PC-3 (cell line): ENCODE measurements at regions not wholly inside any gene's neighbourhood (a gene's known extent, or its start where the extent isn't known, plus 50 kb on each side); places are given as distances from the start of the nearest gene placed in this dataset.

ENCODE experiments used
- ATAC-seq: fragments of 200-7000 bp; cut with Tn5 transposase; 2 replicates; pipeline ENCODE4 v1.9.1; 2020; ENCODE audit warnings: mild to moderate bottlenecking, moderate library complexity
- BruUV-seq: library from RNA; stranded (reverse); fragments of 400-500 nt; replicated peaks from 2 replicates; lab custom pipeline; 2021; lab: Mats Ljungman, UMichigan
- CTCF ChIA-PET: fragments of 300-600 bp; sonication (Branson Sonifier 250); formaldehyde crosslinking; loops from one replicate; lab custom pipeline; 2022; ENCODE audit warnings: antibody characterized with exemption; lab: Charles Lee
- POLR2A ChIA-PET: fragments of 300-600 bp; sonication (Branson Sonifier 250); formaldehyde crosslinking; loops from one replicate; lab custom pipeline; 2022; ENCODE audit warnings: antibody characterized with exemption; ENCODE audit not compliant: unreplicated experiment; lab: Charles Lee
- DNase-seq: peaks from one replicate; pipeline ENCODE4 v3.0.0-alpha.2; 2015
- H2AFZ ChIP-seq: fragments of 300-600 bp; sonication (generic); 2 replicates; pipeline ENCODE4 v1.6.0; 2016; ENCODE audit warnings: antibody characterized with exemption, low read length
- H3F3A ChIP-seq: fragments of 300-600 bp; sonication (generic); one replicate; pipeline ENCODE4 v1.6.0; 2017; ENCODE audit warnings: antibody characterized with exemption, low read length, control low read depth, mild to moderate bottlenecking; ENCODE audit not compliant: unreplicated experiment
- H3K27ac ChIP-seq: fragments of 300-600 bp; sonication (generic); 2 replicates; pipeline ENCODE4 v1.5.1; 2016; ENCODE audit warnings: mild to moderate bottlenecking, low read length
- H3K27me3 ChIP-seq: fragments of 300-600 bp; sonication (generic); 2 replicates; pipeline ENCODE4 v1.6.1; 2016; ENCODE audit warnings: low read length, mixed read lengths
- H3K36me3 ChIP-seq: fragments of 300-600 bp; sonication (generic); 2 replicates; pipeline ENCODE4 v1.6.1; 2016; ENCODE audit warnings: low read depth, mixed run types, low read length, mixed read lengths
- H3K4me1 ChIP-seq: fragments of 300-600 bp; sonication (generic); 2 replicates; pipeline ENCODE4 v1.5.1; 2016; ENCODE audit warnings: low read length; ENCODE audit not compliant: insufficient read depth
- H3K4me2 ChIP-seq: fragments of 300-600 bp; sonication (generic); 2 replicates; pipeline ENCODE4 v1.6.0; 2016; ENCODE audit warnings: low read length
- H3K4me3 ChIP-seq: fragments of 300-600 bp; sonication (generic); 2 replicates; pipeline ENCODE4 v1.5.1; 2016; ENCODE audit warnings: mild to moderate bottlenecking, low read length, mixed read lengths
- H3K79me2 ChIP-seq: fragments of 300-600 bp; sonication (generic); 2 replicates; pipeline ENCODE4 v1.6.1; 2017; ENCODE audit warnings: low read length, mixed read lengths
- H3K9ac ChIP-seq: fragments of 300-600 bp; sonication (generic); 2 replicates; pipeline ENCODE4 v1.6.0; 2016; ENCODE audit warnings: mild to moderate bottlenecking, low read length
- H3K9me2 ChIP-seq: fragments of 300-600 bp; sonication (generic); replicated peaks from 2 replicates; pipeline ENCODE4 v1.6.1; 2016; ENCODE audit warnings: mixed run types, low read length, mixed read lengths
- H3K9me3 ChIP-seq: fragments of 300-600 bp; sonication (generic); 2 replicates; pipeline ENCODE4 v1.6.1; 2016; ENCODE audit warnings: low read length, mixed read lengths
- H4K20me1 ChIP-seq: fragments of 300-600 bp; sonication (generic); 2 replicates; pipeline ENCODE4 v1.6.1; 2016; ENCODE audit warnings: low read length, mixed read lengths
- EZH2 ChIP-seq: fragments of 300-600 bp; sonication (generic); IDR thresholded peaks from one replicate; pipeline ENCODE4 v1.6.1; 2017; ENCODE audit warnings: antibody characterized with exemption, mild to moderate bottlenecking, low read length; ENCODE audit not compliant: unreplicated experiment
- EZH2phosphoT487 ChIP-seq: fragments of 300-600 bp; sonication (generic); IDR thresholded peaks from 2 replicates; pipeline ENCODE4 v1.6.1; 2018; ENCODE audit warnings: mild to moderate bottlenecking, antibody characterized with exemption, low read length, borderline replicate concordance
- intact Hi-C: fragments of 100-400 bp; cut with micrococcal nuclease; formaldehyde crosslinking; loops from 2 replicates; pipeline ENCODE4 v1.9.0; 2023
- TF ChIP-seq, protein P1 (sequence below): fragments of 300-600 bp; sonication (generic); conservative IDR thresholded peaks from 2 replicates; pipeline ENCODE4 v1.5.1; 2017; ENCODE audit warnings: antibody characterized with exemption, low read depth, mild to moderate bottlenecking, low read length

DNA sequence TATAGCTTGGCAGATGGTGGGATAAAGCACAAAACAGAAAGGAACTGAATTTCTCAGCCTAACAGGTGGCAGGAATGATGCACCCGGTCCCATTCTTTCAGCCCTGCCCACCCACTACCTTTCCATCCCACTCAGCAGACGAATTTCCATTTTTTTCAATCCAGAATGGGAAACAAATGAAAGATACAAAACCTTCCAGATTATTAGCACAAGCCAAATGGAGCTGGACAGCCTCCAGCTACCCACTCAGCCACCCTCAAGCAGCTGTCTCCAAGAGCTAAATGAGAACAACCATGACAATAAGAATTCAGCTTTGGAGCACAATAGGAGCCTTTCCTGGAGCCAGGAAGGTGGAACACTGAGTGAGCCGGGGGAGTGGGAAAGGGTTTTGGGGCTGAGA lies 96.3 kb upstream of the ST6GALNAC5 start:
- H3K4me3 ChIP-seq: no peak overlapping the region
- intact Hi-C loops: no loop called here
- no peaks in the 10 kb centered on the region for H3F3A ChIP-seq
- peaks cover 37% of the 10 kb centered on the region for H3K27me3 ChIP-seq
- no TSS peak for BruUV-seq
- no peak for TF ChIP-seq EZH2phosphoT487
- no peak for TF ChIP-seq EZH2
- TF ChIP-seq, protein P1, sequence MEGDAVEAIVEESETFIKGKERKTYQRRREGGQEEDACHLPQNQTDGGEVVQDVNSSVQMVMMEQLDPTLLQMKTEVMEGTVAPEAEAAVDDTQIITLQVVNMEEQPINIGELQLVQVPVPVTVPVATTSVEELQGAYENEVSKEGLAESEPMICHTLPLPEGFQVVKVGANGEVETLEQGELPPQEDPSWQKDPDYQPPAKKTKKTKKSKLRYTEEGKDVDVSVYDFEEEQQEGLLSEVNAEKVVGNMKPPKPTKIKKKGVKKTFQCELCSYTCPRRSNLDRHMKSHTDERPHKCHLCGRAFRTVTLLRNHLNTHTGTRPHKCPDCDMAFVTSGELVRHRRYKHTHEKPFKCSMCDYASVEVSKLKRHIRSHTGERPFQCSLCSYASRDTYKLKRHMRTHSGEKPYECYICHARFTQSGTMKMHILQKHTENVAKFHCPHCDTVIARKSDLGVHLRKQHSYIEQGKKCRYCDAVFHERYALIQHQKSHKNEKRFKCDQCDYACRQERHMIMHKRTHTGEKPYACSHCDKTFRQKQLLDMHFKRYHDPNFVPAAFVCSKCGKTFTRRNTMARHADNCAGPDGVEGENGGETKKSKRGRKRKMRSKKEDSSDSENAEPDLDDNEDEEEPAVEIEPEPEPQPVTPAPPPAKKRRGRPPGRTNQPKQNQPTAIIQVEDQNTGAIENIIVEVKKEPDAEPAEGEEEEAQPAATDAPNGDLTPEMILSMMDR: no peak
- DNase-seq (no peak), ATAC-seq (no peak)
- POLR2A ChIA-PET: no interaction called here
- H3K9me2 ChIP-seq: no peaks in the 10 kb centered on the region
- H3K4me2 ChIP-seq: no peak overlapping the region
- no peaks in the 10 kb centered on the region for H3K79me2 ChIP-seq
- no peak overlapping the region for H3K27ac ChIP-seq
- no peak overlapping the region for H2AFZ ChIP-seq
- H3K36me3 ChIP-seq: no peaks in the 10 kb centered on the region
- H3K9ac ChIP-seq: no peak overlapping the region
- H3K9me3 ChIP-seq: no peaks in the 10 kb centered on the region
- no peaks in the 10 kb centered on the region for H3K4me1 ChIP-seq
- no peaks in the 10 kb centered on the region for H4K20me1 ChIP-seq
- CTCF ChIA-PET: no interaction called here

DNA sequence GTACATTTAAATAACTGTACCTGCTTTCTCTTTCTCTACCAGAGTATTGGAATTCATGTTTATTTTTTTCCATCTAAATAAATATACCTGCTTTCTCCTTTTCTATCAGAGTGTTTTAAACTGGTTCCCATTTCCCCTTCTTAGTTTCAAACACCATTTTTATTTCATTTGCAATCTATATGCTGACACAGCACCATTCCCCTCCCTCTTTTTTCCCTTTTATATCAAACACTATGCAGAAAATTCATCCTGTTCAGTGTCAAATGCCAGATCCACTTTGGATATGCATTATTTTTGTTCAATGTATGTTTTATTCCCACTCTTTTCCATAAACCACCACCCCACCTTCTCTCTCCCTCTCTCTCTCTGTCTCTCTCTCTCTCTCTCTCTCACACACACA lies 85.8 kb upstream of the ST6GALNAC5 start:
- TF ChIP-seq EZH2 (no peak), EZH2phosphoT487 (no peak)
- TF ChIP-seq, protein P1: no peak
- ChIA-PET CTCF (no interaction called here), POLR2A (no interaction called here)
- Histone ChIP-seq H3K9me2 (no peaks in the 10 kb centered on the region), H4K20me1 (no peaks in the 10 kb centered on the region), H3K27ac (no peak overlapping the region), H3K4me3 (no peak overlapping the region), H3K36me3 (no peaks in the 10 kb centered on the region), H3K9me3 (no peaks in the 10 kb centered on the region), H2AFZ (no peak overlapping the region), H3K4me1 (no peaks in the 10 kb centered on the region), H3K27me3 (peaks cover 33% of the 10 kb centered on the region), H3K4me2 (no peak overlapping the region), H3K79me2 (no peaks in the 10 kb centered on the region), H3F3A (no peaks in the 10 kb centered on the region), H3K9ac (no peak overlapping the region)
- ATAC-seq (no peak), DNase-seq (no peak)
- BruUV-seq: no TSS peak
- intact Hi-C loops: no loop called here

DNA sequence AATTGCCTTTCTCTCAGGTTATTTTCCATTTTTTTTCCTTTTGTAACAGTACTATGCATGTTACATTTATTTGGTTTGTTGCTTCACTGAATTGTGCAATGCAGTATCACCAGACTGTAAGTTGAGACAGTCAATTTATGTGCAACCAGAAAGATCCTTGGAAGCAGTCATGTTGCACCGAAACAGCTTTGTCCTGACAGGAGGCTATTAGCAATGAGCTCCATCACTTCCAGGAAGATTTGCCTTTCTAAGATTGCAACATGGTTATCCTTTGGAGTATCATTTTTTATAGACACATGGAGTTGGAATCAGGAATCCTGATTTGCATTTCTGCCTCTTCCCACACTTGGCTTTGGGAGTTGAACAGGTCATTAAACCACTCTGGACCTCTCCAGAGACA lies 84.5 kb upstream of the ST6GALNAC5 start:
- Histone ChIP-seq H3K4me1 (no peaks in the 10 kb centered on the region), H3K27me3 (peaks cover 27% of the 10 kb centered on the region), H3K9me2 (no peaks in the 10 kb centered on the region), H3K79me2 (no peaks in the 10 kb centered on the region), H3K4me3 (no peak overlapping the region), H2AFZ (no peak overlapping the region), H3K27ac (no peak overlapping the region), H3K9ac (no peak overlapping the region), H3F3A (no peaks in the 10 kb centered on the region), H4K20me1 (no peaks in the 10 kb centered on the region), H3K4me2 (no peak overlapping the region), H3K36me3 (no peaks in the 10 kb centered on the region), H3K9me3 (no peaks in the 10 kb centered on the region)
- no TSS peak for BruUV-seq
- DNase-seq (no peak), ATAC-seq (no peak)
- TF ChIP-seq, protein P1: no peak
- intact Hi-C loops: no loop called here
- ChIA-PET CTCF (no interaction called here), POLR2A (no interaction called here)
